B cell (primary cell): ENCODE measurements at regions not wholly inside any gene's neighbourhood (a gene's known extent, or its start where the extent isn't known, plus 50 kb on each side); places are given as distances from the start of the nearest gene placed in this dataset.

Experiments
- EZH2 ChIP-seq: IDR thresholded peaks from 2 replicates; pipeline ENCODE4 v1.6.1; 2012; ENCODE audit warnings: borderline replicate concordance, low read depth, mild to moderate bottlenecking, moderate library complexity, low read length; ENCODE audit not compliant: insufficient read depth, poor library complexity, severe bottlenecking
- TF ChIP-seq, protein P1 (sequence below): fragments of 200-600 bp; IDR thresholded peaks from one replicate; pipeline ENCODE4 v1.8.0; 2022; ENCODE audit warnings: antibody characterized with exemption, mild to moderate bottlenecking

DNA sequence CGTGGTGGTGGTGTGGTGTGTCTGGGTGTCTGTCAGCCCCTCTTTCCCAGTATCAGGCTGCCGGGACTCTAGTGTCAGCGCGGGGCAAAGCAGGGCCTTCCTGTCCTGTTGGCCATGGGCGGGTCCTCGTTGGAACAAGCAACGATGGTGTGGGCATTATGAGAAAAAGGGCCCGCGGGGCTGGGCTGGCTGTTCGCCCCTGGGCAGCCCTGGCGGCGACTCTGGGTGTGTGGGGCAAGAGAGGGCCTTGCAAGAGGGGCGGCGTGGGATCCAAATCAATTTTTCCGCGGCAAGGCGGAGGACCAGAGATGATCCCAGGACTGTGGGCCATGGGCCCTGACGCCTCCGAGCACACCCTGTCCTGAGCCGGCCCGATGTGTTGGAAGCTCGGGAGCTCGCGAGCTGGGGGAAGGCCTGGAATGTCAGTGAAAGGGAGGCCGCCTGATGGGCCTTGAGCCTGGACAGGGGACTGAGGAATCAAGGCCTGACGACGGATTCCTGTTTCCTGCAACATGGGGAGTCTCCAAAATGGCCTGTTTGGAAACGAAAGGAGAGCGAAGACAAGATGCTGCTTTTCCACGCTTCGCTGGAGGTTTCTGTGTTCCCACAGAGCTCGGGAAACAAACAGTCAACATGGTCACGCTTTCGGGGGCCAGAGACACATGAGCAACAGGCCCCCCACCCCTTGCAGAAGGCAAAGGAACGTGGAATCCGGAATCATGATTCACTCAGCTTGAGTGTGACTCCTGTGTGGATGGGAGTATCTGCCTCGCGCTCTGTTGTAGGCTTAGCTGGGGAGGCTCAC lies 364.7 kb upstream of the DEFB115 start:
- TF ChIP-seq, protein P1, sequence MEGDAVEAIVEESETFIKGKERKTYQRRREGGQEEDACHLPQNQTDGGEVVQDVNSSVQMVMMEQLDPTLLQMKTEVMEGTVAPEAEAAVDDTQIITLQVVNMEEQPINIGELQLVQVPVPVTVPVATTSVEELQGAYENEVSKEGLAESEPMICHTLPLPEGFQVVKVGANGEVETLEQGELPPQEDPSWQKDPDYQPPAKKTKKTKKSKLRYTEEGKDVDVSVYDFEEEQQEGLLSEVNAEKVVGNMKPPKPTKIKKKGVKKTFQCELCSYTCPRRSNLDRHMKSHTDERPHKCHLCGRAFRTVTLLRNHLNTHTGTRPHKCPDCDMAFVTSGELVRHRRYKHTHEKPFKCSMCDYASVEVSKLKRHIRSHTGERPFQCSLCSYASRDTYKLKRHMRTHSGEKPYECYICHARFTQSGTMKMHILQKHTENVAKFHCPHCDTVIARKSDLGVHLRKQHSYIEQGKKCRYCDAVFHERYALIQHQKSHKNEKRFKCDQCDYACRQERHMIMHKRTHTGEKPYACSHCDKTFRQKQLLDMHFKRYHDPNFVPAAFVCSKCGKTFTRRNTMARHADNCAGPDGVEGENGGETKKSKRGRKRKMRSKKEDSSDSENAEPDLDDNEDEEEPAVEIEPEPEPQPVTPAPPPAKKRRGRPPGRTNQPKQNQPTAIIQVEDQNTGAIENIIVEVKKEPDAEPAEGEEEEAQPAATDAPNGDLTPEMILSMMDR, result no peak
- no peak for TF ChIP-seq EZH2
